Fibroblast of mammary gland (primary cell): ENCODE measurements at regions not wholly inside any gene's neighbourhood (a gene's known extent, or its start where the extent isn't known, plus 50 kb on each side); places are given as distances from the start of the nearest gene placed in this dataset.

Experiments used
- DNase-seq: peaks from one replicate; pipeline ENCODE4 v3.0.0-alpha.2; 2010; ENCODE audit warnings: low read depth
- H3K4me3 ChIP-seq: 2 replicates; pipeline ENCODE4 v1.5.1; 2011; ENCODE audit warnings: low read depth, mild to moderate bottlenecking, low read length, moderate library complexity; ENCODE audit not compliant: control insufficient read depth
- CTCF ChIP-seq: conservative IDR thresholded peaks from 2 replicates; pipeline ENCODE4 v1.5.1; 2011; ENCODE audit warnings: low read depth, low read length, inconsistent platforms; ENCODE audit not compliant: control insufficient read depth, insufficient read depth

DNA sequence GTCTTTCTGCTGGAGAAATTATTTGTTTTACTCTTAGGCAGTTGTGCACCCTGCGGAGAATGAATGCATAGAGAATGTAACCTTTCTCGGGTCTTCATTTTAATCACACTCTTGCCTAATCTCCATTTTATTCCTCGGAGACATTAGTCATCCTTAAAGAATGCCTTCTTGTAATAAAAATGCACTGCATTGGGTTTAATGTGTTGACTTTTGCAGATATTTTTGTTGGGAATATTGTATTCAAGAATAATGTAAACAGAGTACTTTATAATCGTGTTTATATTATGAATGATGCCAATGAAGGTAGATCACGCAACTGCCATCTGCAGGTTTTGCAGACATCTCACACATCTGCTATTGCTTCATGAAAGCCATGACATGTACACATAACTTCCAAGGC, 1093.9 kb upstream of the CDH6 start:
- no peak for TF ChIP-seq CTCF
- DNase-seq, result no peak
- H3K4me3 ChIP-seq, result no peak overlapping the region

DNA sequence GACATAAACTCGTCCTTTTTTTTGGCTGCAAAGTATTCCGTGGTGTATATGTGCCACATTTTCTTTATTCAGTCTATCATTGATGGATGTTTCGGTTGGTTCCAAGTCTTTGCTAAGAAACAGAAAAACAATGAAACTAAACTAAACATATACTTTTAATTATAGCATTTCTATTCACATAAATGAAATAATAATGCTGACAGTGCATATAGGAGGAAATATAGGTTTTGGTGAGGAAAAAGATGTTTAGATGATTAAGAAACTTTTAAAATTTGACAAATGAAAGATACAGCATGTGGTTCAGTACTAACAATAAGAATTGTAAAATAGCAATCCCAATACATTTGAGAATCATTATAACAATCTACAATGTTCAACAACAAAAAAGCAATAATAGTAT, 1094.5 kb upstream of the CDH6 start:
- H3K4me3 ChIP-seq, result no peak overlapping the region
- no peak for DNase-seq
- TF ChIP-seq CTCF, result no peak

DNA sequence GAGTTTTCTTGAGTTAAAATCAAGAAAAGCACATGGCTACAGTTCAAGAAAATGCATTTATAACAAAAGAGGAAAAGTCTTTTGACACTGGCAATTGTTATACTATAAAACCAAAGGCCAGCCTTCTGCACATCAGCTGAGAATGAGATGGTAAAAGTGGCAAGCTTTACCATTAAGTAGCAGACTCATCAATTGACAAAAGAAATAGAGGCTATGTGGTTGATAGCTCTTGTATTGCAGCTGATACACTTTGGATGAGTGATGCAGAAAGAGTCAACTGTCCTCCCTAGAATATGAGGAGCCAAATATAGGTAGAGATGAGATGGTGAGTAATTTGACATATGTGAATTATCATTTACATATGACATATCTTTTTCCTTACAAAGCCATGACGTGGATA, 1100.9 kb upstream of the CDH6 start:
- no peak for TF ChIP-seq CTCF
- no peak for DNase-seq
- H3K4me3 ChIP-seq, result no peak overlapping the region

- TF ChIP-seq CTCF, result no peak
- no peak for DNase-seq
Observed at GRCh38 chr5:30069441-30070263, 1123.8 kb upstream of the CDH6 start.

GRCh38 chr5:30063503-30063902, 1130.0 kb upstream of the CDH6 start:
- TF ChIP-seq CTCF, result no peak
- no peak for DNase-seq

More at GRCh38 chr5:30069441-30070263, 1123.8 kb upstream of the CDH6 start:
- no peak overlapping the region for H3K4me3 ChIP-seq

DNA sequence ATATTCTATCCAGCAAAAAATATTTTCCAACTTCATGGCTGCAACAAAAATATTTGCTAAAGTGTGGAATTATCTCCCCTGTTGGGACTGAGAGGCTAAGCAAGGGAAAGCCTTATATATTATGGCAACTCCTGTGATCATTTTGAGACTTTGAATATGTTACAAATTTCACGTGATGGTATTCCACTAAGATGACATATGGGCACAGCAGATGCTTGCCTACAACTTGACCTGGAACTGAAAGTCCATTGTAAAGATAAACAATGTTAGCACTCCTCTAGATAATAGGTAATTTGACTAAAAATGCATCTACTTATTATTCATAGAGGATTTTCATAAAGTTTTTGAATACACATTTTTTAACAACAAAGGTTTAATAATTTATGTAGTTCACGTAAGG, 1141.5 kb upstream of the CDH6 start:
- no peak for DNase-seq
- no peak overlapping the region for H3K4me3 ChIP-seq
- TF ChIP-seq CTCF, result no peak

More at GRCh38 chr5:30063503-30063902, 1130.0 kb upstream of the CDH6 start:
- H3K4me3 ChIP-seq, result no peak overlapping the region
